DOHH2 (cell line): ENCODE measurements at regions not wholly inside any gene's neighbourhood (a gene's known extent, or its start where the extent isn't known, plus 50 kb on each side); places are given as distances from the start of the nearest gene placed in this dataset.
A peak's percentile ranks its signal among the peaks of the same experiment; 100 is the strongest.

Experiments used
- H3F3A ChIP-seq: fragments of 200-600 bp; sonication (generic), shearing (Covaris generic); 2 replicates; pipeline ENCODE4 v1.6.0; 2016; ENCODE audit warnings: antibody characterized with exemption, mild to moderate bottlenecking; ENCODE audit not compliant: control insufficient read depth, insufficient read depth
- H3K27ac ChIP-seq: fragments of 200-600 bp; sonication (generic); 2 replicates; pipeline ENCODE4 v1.5.1; 2014; ENCODE audit warnings: low read depth, mild to moderate bottlenecking, low read length, moderate library complexity
- H3K27me3 ChIP-seq: fragments of 200-600 bp; sonication (generic); 2 replicates; pipeline ENCODE4 v1.6.1; 2014; ENCODE audit warnings: mild to moderate bottlenecking, low read length, mixed read lengths; ENCODE audit not compliant: control insufficient read depth
- H3K36me3 ChIP-seq: fragments of 200-600 bp; sonication (generic); 2 replicates; pipeline ENCODE4 v1.6.1; 2014; ENCODE audit warnings: mild to moderate bottlenecking, low read length, moderate library complexity, mixed read lengths; ENCODE audit not compliant: control insufficient read depth
- H3K4me1 ChIP-seq: fragments of 200-600 bp; sonication (generic); 2 replicates; pipeline ENCODE4 v1.6.1; 2014; ENCODE audit warnings: mild to moderate bottlenecking, low read length, mixed read lengths; ENCODE audit not compliant: control insufficient read depth
- H3K4me2 ChIP-seq: fragments of 200-600 bp; sonication (generic); 2 replicates; pipeline ENCODE4 v1.6.0; 2014; ENCODE audit warnings: mild to moderate bottlenecking, low read length, moderate library complexity
- H3K4me3 ChIP-seq: fragments of 200-600 bp; sonication (generic); 2 replicates; pipeline ENCODE4 v1.5.1; 2014; ENCODE audit warnings: mild to moderate bottlenecking, low read length, mixed read lengths
- H3K79me2 ChIP-seq: fragments of 200-600 bp; sonication (generic); 2 replicates; pipeline ENCODE4 v1.6.1; 2014; ENCODE audit warnings: mild to moderate bottlenecking, low read length, mixed read lengths; ENCODE audit not compliant: control insufficient read depth
- H3K9me2 ChIP-seq: fragments of 200-600 bp; sonication (generic); replicated peaks from 2 replicates; pipeline ENCODE4 v1.6.1; 2014; ENCODE audit warnings: mild to moderate bottlenecking, low read length, mixed read lengths; ENCODE audit not compliant: control insufficient read depth
- H3K9me3 ChIP-seq: fragments of 200-600 bp; sonication (generic); 2 replicates; pipeline ENCODE4 v1.6.1; 2014; ENCODE audit warnings: antibody characterized with exemption, low read length, mixed read lengths; ENCODE audit not compliant: control insufficient read depth, insufficient read depth
- H4K20me1 ChIP-seq: fragments of 200-600 bp; sonication (generic); 2 replicates; pipeline ENCODE4 v1.6.0; 2014; ENCODE audit warnings: low read depth, mild to moderate bottlenecking, antibody characterized with exemption, low read length, moderate library complexity; ENCODE audit not compliant: control insufficient read depth, insufficient read depth
- CTCF ChIP-seq: fragments of 200-600 bp; sonication (generic); IDR thresholded peaks from one replicate; pipeline ENCODE4 v1.5.1; 2014; ENCODE audit warnings: antibody characterized with exemption, mild to moderate bottlenecking, low read depth, low read length; ENCODE audit not compliant: poor library complexity, severe bottlenecking
- EZH2phosphoT487 ChIP-seq: fragments of 200-600 bp; sonication (generic); IDR thresholded peaks from 2 replicates; pipeline ENCODE4 v1.6.1; 2017; ENCODE audit warnings: borderline replicate concordance, mild to moderate bottlenecking, antibody characterized with exemption, low read length, moderate library complexity, mixed read lengths

DNA sequence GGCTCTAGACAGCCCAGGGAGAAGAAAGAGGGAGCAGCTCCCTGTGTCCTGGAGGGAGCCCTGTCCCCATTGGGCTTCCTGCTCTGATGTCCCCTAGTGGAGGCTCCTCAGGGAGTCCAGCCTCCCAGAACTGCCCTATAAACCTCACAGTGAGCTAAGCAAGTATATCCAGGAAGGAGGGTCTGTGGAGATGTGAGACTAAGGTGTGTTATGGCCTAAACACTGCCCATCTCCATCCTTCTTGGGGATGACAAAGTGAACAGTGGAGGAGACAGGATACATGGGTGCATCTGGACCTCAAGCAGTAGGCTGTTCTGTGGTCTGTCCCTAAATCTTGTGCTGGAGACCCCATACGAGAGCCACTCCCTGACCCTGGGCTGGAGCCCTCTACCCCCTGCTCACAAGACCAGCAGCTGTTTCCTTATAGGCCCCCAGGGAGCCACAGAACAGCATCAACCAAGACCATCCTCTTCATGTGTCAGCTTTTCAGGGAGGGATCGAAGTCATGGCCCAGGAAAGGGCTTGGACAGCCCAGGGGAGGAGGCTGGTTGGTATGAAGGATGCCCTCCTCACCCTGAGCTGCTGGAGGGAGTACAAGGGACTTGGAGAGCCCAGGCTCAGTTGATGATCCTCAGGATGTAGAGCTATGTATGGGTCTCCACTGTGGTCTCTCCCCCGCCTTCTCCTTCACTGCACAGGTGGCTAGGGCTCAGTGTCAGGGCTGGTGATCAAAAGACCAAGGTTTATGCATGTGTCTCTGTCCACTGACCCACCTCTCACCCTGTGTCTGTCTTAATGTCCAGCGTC, 49.7 kb upstream of the TOP3B start:
- Histone ChIP-seq H3K79me2 (peaks cover 73% of the 10 kb centered on the region), H4K20me1 (no peaks in the 10 kb centered on the region), H3K27ac (peak overlapping the region; percentile 97), H3K4me1 (peaks cover 97% of the 10 kb centered on the region), H3K9me2 (no peaks in the 10 kb centered on the region), H3K36me3 (peaks cover 36% of the 10 kb centered on the region), H3K4me3 (peak overlapping the region; percentile 87), H3K27me3 (no peaks in the 10 kb centered on the region), H3K4me2 (peak overlapping the region; percentile 98), H3K9me3 (no peaks in the 10 kb centered on the region), H3F3A (peaks cover 30% of the 10 kb centered on the region)
- TF ChIP-seq CTCF (no peak), EZH2phosphoT487 (no peak)
